ENCODE measurements at regions not wholly inside any gene's neighbourhood (a gene's known extent, or its start where the extent isn't known, plus 50 kb on each side); places are given as distances from the start of the nearest gene placed in this dataset.

DNA sequence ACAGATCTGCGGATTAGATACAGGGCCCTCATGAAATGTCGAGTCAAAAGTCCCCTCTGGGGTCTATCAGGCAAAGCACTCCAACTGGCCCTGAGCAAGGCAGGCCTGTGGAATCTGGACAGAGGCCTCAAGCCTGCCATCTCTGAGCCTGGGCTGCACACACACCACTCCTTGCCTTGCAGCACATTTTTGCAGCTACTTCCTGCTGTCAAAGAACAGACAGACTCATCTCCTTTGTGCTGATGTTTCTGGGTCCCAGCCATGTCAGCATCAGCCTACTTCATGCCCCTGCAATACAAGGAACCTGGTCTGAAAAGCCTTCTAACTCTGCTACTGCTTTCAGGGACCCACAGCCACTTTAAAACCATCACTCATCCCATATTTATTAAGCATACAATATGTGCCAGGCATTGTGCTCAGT lies 60.6 kb upstream of the IL12A start:
- Histone ChIP-seq H3K4me2 (ENCODE audit: insufficient read depth, low read length) (peak overlapping the region; percentile 69), H3K27ac (ENCODE audit: low read depth, low read length) (peak overlapping the region; percentile 90), H3K4me1 (ENCODE audit: insufficient read depth, low read length) (peaks cover 32% of the 10 kb centered on the region), H3K27me3 (ENCODE audit: insufficient read depth, low read length) (no peaks in the 10 kb centered on the region), H4K20me1 (ENCODE audit: insufficient read depth, low read length) (no peaks in the 10 kb centered on the region), H2AFZ (ENCODE audit: low read length) (peak overlapping the region; percentile 26), H3K9me3 (ENCODE audit: low read depth, low read length) (no peaks in the 10 kb centered on the region), H3K36me3 (ENCODE audit: insufficient read depth, low read length) (no peaks in the 10 kb centered on the region), H3K4me3 (ENCODE audit: insufficient read depth, low read length) (no peak overlapping the region), H3K79me2 (ENCODE audit: insufficient read depth, low read length) (no peaks in the 10 kb centered on the region)
- TF ChIP-seq, protein P1, sequence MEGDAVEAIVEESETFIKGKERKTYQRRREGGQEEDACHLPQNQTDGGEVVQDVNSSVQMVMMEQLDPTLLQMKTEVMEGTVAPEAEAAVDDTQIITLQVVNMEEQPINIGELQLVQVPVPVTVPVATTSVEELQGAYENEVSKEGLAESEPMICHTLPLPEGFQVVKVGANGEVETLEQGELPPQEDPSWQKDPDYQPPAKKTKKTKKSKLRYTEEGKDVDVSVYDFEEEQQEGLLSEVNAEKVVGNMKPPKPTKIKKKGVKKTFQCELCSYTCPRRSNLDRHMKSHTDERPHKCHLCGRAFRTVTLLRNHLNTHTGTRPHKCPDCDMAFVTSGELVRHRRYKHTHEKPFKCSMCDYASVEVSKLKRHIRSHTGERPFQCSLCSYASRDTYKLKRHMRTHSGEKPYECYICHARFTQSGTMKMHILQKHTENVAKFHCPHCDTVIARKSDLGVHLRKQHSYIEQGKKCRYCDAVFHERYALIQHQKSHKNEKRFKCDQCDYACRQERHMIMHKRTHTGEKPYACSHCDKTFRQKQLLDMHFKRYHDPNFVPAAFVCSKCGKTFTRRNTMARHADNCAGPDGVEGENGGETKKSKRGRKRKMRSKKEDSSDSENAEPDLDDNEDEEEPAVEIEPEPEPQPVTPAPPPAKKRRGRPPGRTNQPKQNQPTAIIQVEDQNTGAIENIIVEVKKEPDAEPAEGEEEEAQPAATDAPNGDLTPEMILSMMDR (IDR thresholded peaks at IDR 0.05; ENCODE audit: extremely low read depth, low read depth, low read length): no peak
- DNase-seq (ENCODE audit: insufficient read length, low spot score, missing footprints): no peak

DNA sequence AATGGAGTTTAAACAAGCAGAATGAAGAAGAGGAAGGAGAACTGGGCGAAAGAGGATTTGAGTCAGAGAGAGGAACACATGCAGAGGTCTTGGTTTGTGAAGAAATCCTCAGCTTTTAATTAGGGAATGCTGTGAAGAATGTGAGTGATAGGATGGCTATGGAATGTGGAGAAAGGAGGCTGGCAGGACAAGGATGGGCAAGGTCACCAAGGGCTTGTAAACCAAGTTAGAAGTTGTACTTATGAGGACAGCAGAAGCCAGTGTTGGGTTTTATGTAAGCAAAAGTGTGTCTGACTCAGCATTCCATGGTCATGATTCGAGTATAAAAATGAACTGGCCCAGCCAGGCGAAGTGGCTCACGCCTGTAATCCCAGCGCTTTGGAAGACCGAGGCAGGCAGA lies 60.0 kb upstream of the IL12A start:
- no peaks in the 10 kb centered on the region for H3K79me2 ChIP-seq (ENCODE audit: insufficient read depth, low read length)
- H2AFZ ChIP-seq (ENCODE audit: low read length): peak overlapping the region; percentile 83
- H4K20me1 ChIP-seq (ENCODE audit: insufficient read depth, low read length): no peaks in the 10 kb centered on the region
- H3K27me3 ChIP-seq (ENCODE audit: insufficient read depth, low read length): no peaks in the 10 kb centered on the region
- TF ChIP-seq, protein P1 (IDR thresholded peaks at IDR 0.05; ENCODE audit: extremely low read depth, low read depth, low read length): no peak
- peak overlapping the region; percentile 69 for H3K4me2 ChIP-seq (ENCODE audit: insufficient read depth, low read length)
- peak overlapping the region; percentile 43 for H3K4me3 ChIP-seq (ENCODE audit: insufficient read depth, low read length)
- no peaks in the 10 kb centered on the region for H3K36me3 ChIP-seq (ENCODE audit: insufficient read depth, low read length)
- peaks cover under 1% of the 10 kb centered on the region for H3K9me3 ChIP-seq (ENCODE audit: low read depth, low read length)
- H3K27ac ChIP-seq (ENCODE audit: low read depth, low read length): peak overlapping the region; percentile 90
- peak; percentile 86 for DNase-seq (ENCODE audit: insufficient read length, low spot score, missing footprints)
- H3K4me1 ChIP-seq (ENCODE audit: insufficient read depth, low read length): peaks cover 32% of the 10 kb centered on the region

DNA sequence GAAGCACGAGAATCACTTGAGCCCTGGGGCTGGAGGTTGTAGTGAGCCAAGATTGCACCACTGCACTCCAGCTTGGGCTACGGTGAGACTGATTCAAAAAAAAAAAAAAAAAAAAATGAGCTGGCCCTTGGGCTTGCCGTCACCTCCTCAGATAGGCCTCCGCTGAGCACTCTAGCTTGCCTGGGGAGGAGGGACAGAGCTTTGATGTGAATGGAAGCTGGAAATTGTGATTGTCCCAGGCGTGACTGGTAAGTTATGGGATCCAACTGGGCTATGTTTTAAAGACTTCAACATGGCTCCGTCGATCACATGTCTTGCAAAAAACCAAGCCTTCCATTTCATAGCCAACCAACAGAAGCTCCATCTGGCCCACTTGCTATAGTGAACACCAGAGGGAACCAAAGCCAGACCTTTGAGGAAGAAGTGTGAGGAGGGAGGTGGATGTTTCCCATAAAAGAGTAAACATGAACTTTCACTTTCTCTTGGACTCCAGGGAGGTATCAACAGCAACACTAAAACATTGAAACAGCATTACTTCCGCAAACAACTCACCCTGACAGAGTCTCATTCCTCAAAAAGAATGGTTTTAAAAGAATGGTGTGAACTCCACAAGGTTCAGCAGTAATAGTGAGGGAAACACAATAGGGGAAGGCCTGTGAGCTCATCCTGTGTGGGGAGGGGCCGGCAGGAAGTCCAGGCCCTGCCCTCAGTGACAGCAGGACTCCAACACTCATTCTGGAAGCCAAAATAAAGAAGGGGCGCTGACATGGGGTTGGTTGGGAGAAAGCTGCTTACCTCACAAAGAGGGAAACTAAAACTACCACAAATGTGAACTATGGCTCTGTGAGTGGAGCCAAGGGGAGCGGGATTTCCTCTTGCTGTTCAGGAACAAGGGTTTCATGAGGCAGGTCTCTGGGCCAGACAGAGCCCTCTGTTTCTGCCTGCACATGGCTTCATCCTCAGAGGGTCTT lies 59.2 kb upstream of the IL12A start:
- H3K27ac ChIP-seq (ENCODE audit: low read depth, low read length): peak overlapping the region; percentile 90
- peak; percentile 76 for DNase-seq (ENCODE audit: insufficient read length, low spot score, missing footprints)
- TF ChIP-seq, protein P1 (IDR thresholded peaks at IDR 0.05; ENCODE audit: extremely low read depth, low read depth, low read length): peak; percentile 65
- H3K36me3 ChIP-seq (ENCODE audit: insufficient read depth, low read length): no peaks in the 10 kb centered on the region
- no peaks in the 10 kb centered on the region for H3K79me2 ChIP-seq (ENCODE audit: insufficient read depth, low read length)
- peaks cover 32% of the 10 kb centered on the region for H3K4me1 ChIP-seq (ENCODE audit: insufficient read depth, low read length)
- no peaks in the 10 kb centered on the region for H4K20me1 ChIP-seq (ENCODE audit: insufficient read depth, low read length)
- H3K4me3 ChIP-seq (ENCODE audit: insufficient read depth, low read length): peak overlapping the region; percentile 43
- H3K9me3 ChIP-seq (ENCODE audit: low read depth, low read length): peaks cover 5% of the 10 kb centered on the region
- peak overlapping the region; percentile 69 for H3K4me2 ChIP-seq (ENCODE audit: insufficient read depth, low read length)
- H3K27me3 ChIP-seq (ENCODE audit: insufficient read depth, low read length): no peaks in the 10 kb centered on the region
- H2AFZ ChIP-seq (ENCODE audit: low read length): peak overlapping the region; percentile 83

DNA sequence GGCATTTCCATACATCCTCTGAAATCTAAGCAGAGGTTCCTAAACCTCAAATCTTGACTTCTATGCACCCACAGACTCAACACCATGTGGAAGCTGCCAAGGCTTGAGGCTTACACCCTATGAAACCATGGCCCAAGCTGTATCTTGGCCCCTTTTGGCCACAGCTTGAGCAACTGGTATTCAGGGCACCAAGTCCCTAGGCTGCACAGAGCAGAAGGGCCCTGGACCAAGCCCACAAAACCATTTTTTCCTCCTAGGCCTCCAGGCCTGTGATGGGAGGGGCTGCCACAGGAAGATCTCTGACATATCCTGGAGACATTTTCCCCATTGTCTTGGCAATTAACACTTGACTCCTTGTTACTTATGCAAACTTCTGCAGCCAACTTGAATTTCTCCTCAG lies 54.4 kb upstream of the IL12A start:
- H3K4me2 ChIP-seq (ENCODE audit: insufficient read depth, low read length): no peak overlapping the region
- H3K79me2 ChIP-seq (ENCODE audit: insufficient read depth, low read length): no peaks in the 10 kb centered on the region
- H3K36me3 ChIP-seq (ENCODE audit: insufficient read depth, low read length): no peaks in the 10 kb centered on the region
- H2AFZ ChIP-seq (ENCODE audit: low read length): no peak overlapping the region
- no peak overlapping the region for H3K4me3 ChIP-seq (ENCODE audit: insufficient read depth, low read length)
- H3K27me3 ChIP-seq (ENCODE audit: insufficient read depth, low read length): no peaks in the 10 kb centered on the region
- H3K9me3 ChIP-seq (ENCODE audit: low read depth, low read length): peaks cover 5% of the 10 kb centered on the region
- no peak overlapping the region for H3K27ac ChIP-seq (ENCODE audit: low read depth, low read length)
- TF ChIP-seq, protein P1 (IDR thresholded peaks at IDR 0.05; ENCODE audit: extremely low read depth, low read depth, low read length): no peak
- peaks cover 41% of the 10 kb centered on the region for H3K4me1 ChIP-seq (ENCODE audit: insufficient read depth, low read length)
- no peaks in the 10 kb centered on the region for H4K20me1 ChIP-seq (ENCODE audit: insufficient read depth, low read length)
- DNase-seq (ENCODE audit: insufficient read length, low spot score, missing footprints): no peak

All from osteoblast (primary cell).